Tibial artery (tissue), 4 donors: ENCODE measurements at regions not wholly inside any gene's neighbourhood (a gene's known extent, or its start where the extent isn't known, plus 50 kb on each side); places are given as distances from the start of the nearest gene placed in this dataset.

ENCODE experiments used
- DNase-seq, 2 donors: peaks; one replicate each; pipeline ENCODE4 v3.0.0-alpha.2; 2019
- H3K27ac ChIP-seq, 2 donors: fragments of 200-600 bp; sonication (generic) in 1 of 2; 1 replicate in 1 of 2; 2 replicates in 1 of 2; pipeline ENCODE4 v1.5.1; 2018 to 2019; ENCODE audit warnings: mild to moderate bottlenecking in 1 of 2
- H3K27me3 ChIP-seq, 2 donors: fragments of 200-600 bp; sonication (generic) in 1 of 2; one replicate each; pipeline versions ENCODE4 v1.5.1 to v1.6.0; 2016 to 2019
- H3K36me3 ChIP-seq, 3 donors: fragments of 200-600 bp; sonication (generic) in 2 of 3; one replicate each; pipeline ENCODE4 v1.5.1; 2016 to 2019; ENCODE audit warnings: mild to moderate bottlenecking in 2 of 3
- H3K4me1 ChIP-seq, 4 donors: fragments of 200-600 bp; sonication (generic) in 2 of 4; 1 replicate in 3 of 4; 2 replicates in 1 of 4; pipeline ENCODE4 v1.5.1; 2016 to 2019
- H3K4me3 ChIP-seq, 2 donors: fragments of 200-600 bp; sonication (generic) in 1 of 2; 1 replicate in 1 of 2; 2 replicates in 1 of 2; pipeline ENCODE4 v1.5.1; 2018 to 2019; ENCODE audit warnings: mild to moderate bottlenecking in 2 of 2
- H3K9me3 ChIP-seq, 3 donors: fragments of 200-600 bp; sonication (generic) in 1 of 3; one replicate each; pipeline ENCODE4 v1.5.1; 2016 to 2019
- CTCF ChIP-seq, 2 experiments: fragments of 200-600 bp in 1 of 2; fragments of 450-650 bp in 1 of 2; IDR thresholded peaks; one replicate each; pipeline ENCODE4 v1.5.1; 2017 to 2019; ENCODE audit warnings: antibody characterized with exemption in 2 of 2, mild to moderate bottlenecking in 1 of 2, moderate library complexity in 1 of 2
- intact Hi-C: fragments of 100-400 bp; cut with DNase I; formaldehyde crosslinking; loops from one replicate; pipeline ENCODE4 v1.15.0; 2023; ENCODE audit warnings: low total_unique reads

GRCh38 chr12:115064296-115064695, 380.3 kb upstream of the TBX3 start:
- no peak for TF ChIP-seq CTCF (IDR thresholded peaks at IDR 0.05)

GRCh38 chr12:115062741-115063140, 378.8 kb upstream of the TBX3 start:
- TF ChIP-seq CTCF (IDR thresholded peaks at IDR 0.05): no peak
- Histone ChIP-seq H3K4me3 (no peak overlapping the region), H3K27ac (no peak overlapping the region), H3K9me3 (no peaks in the 10 kb centered on the region), H3K36me3 (no peaks in the 10 kb centered on the region), H3K4me1 (no peaks in the 10 kb centered on the region), H3K27me3 (peaks cover 0 to 9% of the 10 kb centered on the region in 2 donors)
- intact Hi-C loops: no loop called here
- no peak for DNase-seq

More at GRCh38 chr12:115064296-115064695, 380.3 kb upstream of the TBX3 start:
- no peak for DNase-seq
- no peak overlapping the region for H3K4me3 ChIP-seq
- H3K36me3 ChIP-seq: no peaks in the 10 kb centered on the region
- intact Hi-C loops: no loop called here
- peaks cover 0 to 9% of the 10 kb centered on the region in 2 donors for H3K27me3 ChIP-seq
- H3K4me1 ChIP-seq: no peaks in the 10 kb centered on the region
- H3K27ac ChIP-seq: no peak overlapping the region
- H3K9me3 ChIP-seq: no peaks in the 10 kb centered on the region

GRCh38 chr12:115060477-115061168, 376.6 kb upstream of the TBX3 start:
- Histone ChIP-seq H3K27ac (no peak overlapping the region), H3K36me3 (no peaks in the 10 kb centered on the region), H3K27me3 (peaks cover 0 to 4% of the 10 kb centered on the region in 2 donors), H3K9me3 (no peaks in the 10 kb centered on the region), H3K4me3 (no peak overlapping the region), H3K4me1 (no peaks in the 10 kb centered on the region)
- TF ChIP-seq CTCF (IDR thresholded peaks at IDR 0.05): no peak
- no peak for DNase-seq
- intact Hi-C loops: no loop called here

GRCh38 chr12:115057445-115057844, 373.5 kb upstream of the TBX3 start:
- Histone ChIP-seq H3K36me3 (no peaks in the 10 kb centered on the region), H3K4me3 (no peak overlapping the region), H3K4me1 (no peaks in the 10 kb centered on the region), H3K27ac (no peak overlapping the region), H3K9me3 (no peaks in the 10 kb centered on the region), H3K27me3 (peaks cover 0 to 4% of the 10 kb centered on the region in 2 donors)
- TF ChIP-seq CTCF (IDR thresholded peaks at IDR 0.05): no peak
- DNase-seq: no peak
- intact Hi-C loops: no loop called here

GRCh38 chr12:115051378-115051777, 367.4 kb upstream of the TBX3 start:
- intact Hi-C loops: no loop called here
- TF ChIP-seq CTCF (IDR thresholded peaks at IDR 0.05): no peak
- H3K4me3 ChIP-seq: no peak overlapping the region
- no peaks in the 10 kb centered on the region for H3K36me3 ChIP-seq
- H3K27me3 ChIP-seq: no peaks in the 10 kb centered on the region
- no peaks in the 10 kb centered on the region for H3K9me3 ChIP-seq
- DNase-seq: no peak
- H3K4me1 ChIP-seq: no peaks in the 10 kb centered on the region
- no peak overlapping the region for H3K27ac ChIP-seq
